MCF 10A (cell line): ENCODE measurements at regions not wholly inside any gene's neighbourhood (a gene's known extent, or its start where the extent isn't known, plus 50 kb on each side); places are given as distances from the start of the nearest gene placed in this dataset.
A peak's percentile ranks its signal among the peaks of the same experiment; 100 is the strongest.
"Not testable (repeated sequence)": the region's sequence is repeated elsewhere in the genome, so short reads cannot be mapped to it uniquely, and the experiment has no call there.

ENCODE experiments used
- BruUV-seq: library from RNA; stranded (reverse); fragments of 400-500 nt; replicated peaks from 2 replicates; lab custom pipeline; 2021; lab: Mats Ljungman, UMichigan
- CTCF ChIA-PET: fragments of 300-600 bp; sonication (Branson Sonifier 250); formaldehyde crosslinking; extraction: SDS; loops from one replicate; lab custom pipeline; 2021; ENCODE audit warnings: antibody characterized with exemption, inconsistent platforms; lab: Yijun Ruan, JAX
- POLR2A ChIA-PET: fragments of 300-600, 350-650 bp; sonication (Branson Sonifier 250); formaldehyde crosslinking; extraction: SDS; loops from one replicate; lab custom pipeline; 2020; ENCODE audit warnings: antibody characterized with exemption, inconsistent platforms; lab: Yijun Ruan, JAX
- DNase-seq: peaks from one replicate; pipeline ENCODE4 v3.0.0-alpha.2; 2018; ENCODE audit not compliant: unreplicated experiment
- H3K27ac Mint-ChIP-seq: one replicate; pipeline ENCODE4 v1.8.0; 2022; ENCODE audit warnings: mild to moderate bottlenecking, low read depth, mixed read lengths; ENCODE audit not compliant: unreplicated experiment
- H3K27me3 Mint-ChIP-seq: one replicate; pipeline ENCODE4 v1.8.0; 2022; ENCODE audit warnings: mixed read lengths; ENCODE audit not compliant: insufficient read depth, unreplicated experiment
- H3K36me3 Mint-ChIP-seq: one replicate; pipeline ENCODE4 v1.8.0; 2022; ENCODE audit warnings: mild to moderate bottlenecking, moderate library complexity, mixed read lengths; ENCODE audit not compliant: insufficient read depth, unreplicated experiment
- H3K4me1 Mint-ChIP-seq: one replicate; pipeline ENCODE4 v1.8.0; 2022; ENCODE audit warnings: mixed read lengths; ENCODE audit not compliant: insufficient read depth, unreplicated experiment
- H3K4me3 Mint-ChIP-seq: one replicate; pipeline ENCODE4 v1.8.0; 2022; ENCODE audit warnings: mild to moderate bottlenecking, moderate library complexity, mixed read lengths; ENCODE audit not compliant: unreplicated experiment
- H3K9me3 Mint-ChIP-seq: one replicate; pipeline ENCODE4 v1.8.0; 2022; ENCODE audit warnings: mixed read lengths; ENCODE audit not compliant: unreplicated experiment
- CTCF ChIP-seq: fragments of 200-600 bp; IDR thresholded peaks from one replicate; pipeline ENCODE4 v1.8.0; 2022; ENCODE audit warnings: antibody characterized with exemption, mild to moderate bottlenecking; ENCODE audit not compliant: unreplicated experiment
- intact Hi-C: fragments of 100-400 bp; cut with micrococcal nuclease; formaldehyde crosslinking; loops from 2 replicates; pipeline ENCODE4 v1.14.1; 2022

GRCh38 chr2:43068631-43069517, 157.5 kb downstream of the ZFP36L2 start:
- no peak for TF ChIP-seq CTCF
- Mint-ChIP-seq H3K4me3 (no peak overlapping the region), H3K27me3 (no peaks in the 10 kb centered on the region), H3K36me3 (no peaks in the 10 kb centered on the region), H3K27ac (no peak overlapping the region), H3K9me3 (peaks cover 7% of the 10 kb centered on the region), H3K4me1 (peaks cover 41% of the 10 kb centered on the region)
- POLR2A ChIA-PET, result interaction anchor here (0.6 to 2.5 kb wide), 11 partner anchors 9 to 527 kb away, joined by 3 to 10 read pairs (median 4); partner anchors contain the start of genes THADA and ZFP36L2
- CTCF ChIA-PET, result interaction anchor here (0.6 to 2.4 kb wide), 7 partner anchors 14 to 421 kb away, joined by 3 to 9 read pairs (median 3); no protein-coding TSS in a partner anchor
- no TSS peak for BruUV-seq
- intact Hi-C loops, result no loop called here
- peak; percentile 46 for DNase-seq

GRCh38 chr2:43068041-43068533, 158.3 kb downstream of the ZFP36L2 start:
- peaks cover 33% of the 10 kb centered on the region for H3K4me1 Mint-ChIP-seq
- BruUV-seq, result no TSS peak
- H3K27me3 Mint-ChIP-seq, result no peaks in the 10 kb centered on the region
- H3K27ac Mint-ChIP-seq, result no peak overlapping the region
- no peaks in the 10 kb centered on the region for H3K36me3 Mint-ChIP-seq
- DNase-seq, result no peak
- intact Hi-C loops, result no loop called here
- POLR2A ChIA-PET, result interaction anchor here (0.6 to 2.5 kb wide), 6 partner anchors 9 to 473 kb away, joined by 3 to 10 read pairs (median 4); no protein-coding TSS in a partner anchor
- H3K4me3 Mint-ChIP-seq, result no peak overlapping the region
- CTCF ChIA-PET, result interaction anchor here (0.6 to 2.4 kb wide), 5 partner anchors 24 to 416 kb away, joined by 3 to 9 read pairs (median 4); no protein-coding TSS in a partner anchor
- TF ChIP-seq CTCF, result no peak
- H3K9me3 Mint-ChIP-seq, result peaks cover 9% of the 10 kb centered on the region

- Mint-ChIP-seq H3K27ac (no peak overlapping the region), H3K4me3 (no peak overlapping the region), H3K4me1 (peaks cover 32% of the 10 kb centered on the region), H3K36me3 (no peaks in the 10 kb centered on the region), H3K9me3 (peaks cover 9% of the 10 kb centered on the region), H3K27me3 (no peaks in the 10 kb centered on the region)
- ChIA-PET CTCF (interaction anchor here (0.6 to 2.4 kb wide), 5 partner anchors 15 to 160 kb away, joined by 3 to 9 read pairs (median 4); no protein-coding TSS in a partner anchor), POLR2A (interaction anchor here (1.0 kb wide), 1 partner anchor 17 kb away, joined by 3 read pairs; no protein-coding TSS in a partner anchor)
- no peak for TF ChIP-seq CTCF
- BruUV-seq, result no TSS peak
- intact Hi-C loops, result no loop called here
- no peak for DNase-seq
Observed at GRCh38 chr2:43067254-43068040, 159.0 kb downstream of the ZFP36L2 start.

GRCh38 chr2:43066541-43067253, 159.7 kb downstream of the ZFP36L2 start:
- H3K27me3 Mint-ChIP-seq, intact Hi-C loops, H3K27ac Mint-ChIP-seq, H3K4me3 Mint-ChIP-seq, DNase-seq, H3K36me3 Mint-ChIP-seq, BruUV-seq: not testable (repeated sequence)
- H3K4me1 Mint-ChIP-seq, result peaks cover 25% of the 10 kb centered on the region
- ChIA-PET POLR2A (interaction anchor here (1.0 kb wide), 1 partner anchor 18 kb away, joined by 3 read pairs; no protein-coding TSS in a partner anchor), CTCF (interaction anchor here (0.9 to 2.4 kb wide), 3 partner anchors 14 to 119 kb away, joined by 4 to 9 read pairs (median 4); no protein-coding TSS in a partner anchor)
- peaks cover 16% of the 10 kb centered on the region for H3K9me3 Mint-ChIP-seq
